ENCODE measurements at regions not wholly inside any gene's neighbourhood (a gene's known extent, or its start where the extent isn't known, plus 50 kb on each side); places are given as distances from the start of the nearest gene placed in this dataset.

GRCh38 chr18:44135741-44136140, 544.9 kb upstream of the SETBP1 start:
- no peaks in the 10 kb centered on the region for H3K9me3 Mint-ChIP-seq
- TF ChIP-seq, protein P1, sequence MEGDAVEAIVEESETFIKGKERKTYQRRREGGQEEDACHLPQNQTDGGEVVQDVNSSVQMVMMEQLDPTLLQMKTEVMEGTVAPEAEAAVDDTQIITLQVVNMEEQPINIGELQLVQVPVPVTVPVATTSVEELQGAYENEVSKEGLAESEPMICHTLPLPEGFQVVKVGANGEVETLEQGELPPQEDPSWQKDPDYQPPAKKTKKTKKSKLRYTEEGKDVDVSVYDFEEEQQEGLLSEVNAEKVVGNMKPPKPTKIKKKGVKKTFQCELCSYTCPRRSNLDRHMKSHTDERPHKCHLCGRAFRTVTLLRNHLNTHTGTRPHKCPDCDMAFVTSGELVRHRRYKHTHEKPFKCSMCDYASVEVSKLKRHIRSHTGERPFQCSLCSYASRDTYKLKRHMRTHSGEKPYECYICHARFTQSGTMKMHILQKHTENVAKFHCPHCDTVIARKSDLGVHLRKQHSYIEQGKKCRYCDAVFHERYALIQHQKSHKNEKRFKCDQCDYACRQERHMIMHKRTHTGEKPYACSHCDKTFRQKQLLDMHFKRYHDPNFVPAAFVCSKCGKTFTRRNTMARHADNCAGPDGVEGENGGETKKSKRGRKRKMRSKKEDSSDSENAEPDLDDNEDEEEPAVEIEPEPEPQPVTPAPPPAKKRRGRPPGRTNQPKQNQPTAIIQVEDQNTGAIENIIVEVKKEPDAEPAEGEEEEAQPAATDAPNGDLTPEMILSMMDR (IDR thresholded peaks at IDR 0.05): no peak
- no peak overlapping the region for H3K4me3 Mint-ChIP-seq
- ChIA-PET CTCF (no interaction called here), POLR2A (no interaction called here)
- ATAC-seq (ENCODE audit: low read depth) (no peak), DNase-seq (no peak)
- peaks cover 4% of the 10 kb centered on the region for H3K4me1 Mint-ChIP-seq
- no peak overlapping the region for H3K27ac Mint-ChIP-seq
- H3K36me3 Mint-ChIP-seq (ENCODE audit: low read depth): no peaks in the 10 kb centered on the region
- peaks cover 9% of the 10 kb centered on the region for H3K27me3 Mint-ChIP-seq
- intact Hi-C loops (cut with micrococcal nuclease): no loop called here

GRCh38 chr18:44136326-44136725, 544.4 kb upstream of the SETBP1 start:
- peaks cover 9% of the 10 kb centered on the region for H3K27me3 Mint-ChIP-seq
- intact Hi-C loops (cut with micrococcal nuclease): no loop called here
- H3K9me3 Mint-ChIP-seq: no peaks in the 10 kb centered on the region

GRCh38 chr18:44143072-44143471, 537.6 kb upstream of the SETBP1 start:
- peaks cover 1% of the 10 kb centered on the region for H3K27me3 Mint-ChIP-seq
- H3K4me1 Mint-ChIP-seq: no peaks in the 10 kb centered on the region
- no peaks in the 10 kb centered on the region for H3K9me3 Mint-ChIP-seq
- H3K27ac Mint-ChIP-seq: no peak overlapping the region
- CTCF ChIA-PET: no interaction called here
- TF ChIP-seq, protein P1 (IDR thresholded peaks at IDR 0.05): no peak
- POLR2A ChIA-PET: no interaction called here
- no peak overlapping the region for H3K4me3 Mint-ChIP-seq
- DNase-seq (no peak), ATAC-seq (ENCODE audit: low read depth) (no peak)
- intact Hi-C loops (cut with micrococcal nuclease): no loop called here
- no peaks in the 10 kb centered on the region for H3K36me3 Mint-ChIP-seq (ENCODE audit: low read depth)

More at GRCh38 chr18:44136326-44136725, 544.4 kb upstream of the SETBP1 start:
- no peak overlapping the region for H3K27ac Mint-ChIP-seq
- no peaks in the 10 kb centered on the region for H3K36me3 Mint-ChIP-seq (ENCODE audit: low read depth)
- DNase-seq (no peak), ATAC-seq (ENCODE audit: low read depth) (no peak)
- TF ChIP-seq, protein P1 (IDR thresholded peaks at IDR 0.05): no peak
- ChIA-PET POLR2A (no interaction called here), CTCF (no interaction called here)
- H3K4me3 Mint-ChIP-seq: no peak overlapping the region
- H3K4me1 Mint-ChIP-seq: peaks cover under 1% of the 10 kb centered on the region

GRCh38 chr18:44149706-44150105, 531.0 kb upstream of the SETBP1 start:
- Mint-ChIP-seq H3K27ac (no peak overlapping the region), H3K4me3 (no peak overlapping the region), H3K4me1 (no peaks in the 10 kb centered on the region), H3K27me3 (no peaks in the 10 kb centered on the region), H3K36me3 (ENCODE audit: low read depth) (no peaks in the 10 kb centered on the region), H3K9me3 (no peaks in the 10 kb centered on the region)
- ChIA-PET CTCF (no interaction called here), POLR2A (no interaction called here)
- DNase-seq (no peak), ATAC-seq (ENCODE audit: low read depth) (no peak)
- intact Hi-C loops (cut with micrococcal nuclease): no loop called here
- TF ChIP-seq, protein P1 (IDR thresholded peaks at IDR 0.05): no peak

- TF ChIP-seq, protein P1 (IDR thresholded peaks at IDR 0.05): no peak
- intact Hi-C loops (cut with micrococcal nuclease): no loop called here
- Mint-ChIP-seq H3K9me3 (no peaks in the 10 kb centered on the region), H3K4me3 (no peak overlapping the region), H3K36me3 (ENCODE audit: low read depth) (no peaks in the 10 kb centered on the region), H3K27ac (no peak overlapping the region), H3K4me1 (no peaks in the 10 kb centered on the region), H3K27me3 (no peaks in the 10 kb centered on the region)
- CTCF ChIA-PET: no interaction called here
- ATAC-seq (ENCODE audit: low read depth) (no peak), DNase-seq (no peak)
- POLR2A ChIA-PET: no interaction called here
These were observed 526.7 kb upstream of the SETBP1 start for GRCh38 chr18:44153981-44154380.

Measured in activated B cell treated with CpG ODN at 0.5 μM for 24 hours (primary cell).